Vagina (tissue), 2 donors: ENCODE measurements at regions not wholly inside any gene's neighbourhood (a gene's known extent, or its start where the extent isn't known, plus 50 kb on each side); places are given as distances from the start of the nearest gene placed in this dataset.

Source experiments
- POLR2A ChIP-seq, 2 donors: fragments of 450-650 bp; IDR thresholded peaks; one replicate each; pipeline ENCODE4 v1.6.1; 2017; ENCODE audit warnings: antibody characterized with exemption in 2 of 2, mild to moderate bottlenecking in 2 of 2, moderate library complexity in 2 of 2
- TF ChIP-seq, protein P1 (sequence below), 3 experiments: fragments of 450-650 bp in 2 of 3; fragments of 200-600 bp in 1 of 3; sonication (generic) in 1 of 3; IDR thresholded peaks; one replicate each; pipeline ENCODE4 v1.5.1; 2017 to 2019; ENCODE audit warnings: antibody characterized with exemption in 3 of 3, mild to moderate bottlenecking in 2 of 3, moderate library complexity in 2 of 3

DNA sequence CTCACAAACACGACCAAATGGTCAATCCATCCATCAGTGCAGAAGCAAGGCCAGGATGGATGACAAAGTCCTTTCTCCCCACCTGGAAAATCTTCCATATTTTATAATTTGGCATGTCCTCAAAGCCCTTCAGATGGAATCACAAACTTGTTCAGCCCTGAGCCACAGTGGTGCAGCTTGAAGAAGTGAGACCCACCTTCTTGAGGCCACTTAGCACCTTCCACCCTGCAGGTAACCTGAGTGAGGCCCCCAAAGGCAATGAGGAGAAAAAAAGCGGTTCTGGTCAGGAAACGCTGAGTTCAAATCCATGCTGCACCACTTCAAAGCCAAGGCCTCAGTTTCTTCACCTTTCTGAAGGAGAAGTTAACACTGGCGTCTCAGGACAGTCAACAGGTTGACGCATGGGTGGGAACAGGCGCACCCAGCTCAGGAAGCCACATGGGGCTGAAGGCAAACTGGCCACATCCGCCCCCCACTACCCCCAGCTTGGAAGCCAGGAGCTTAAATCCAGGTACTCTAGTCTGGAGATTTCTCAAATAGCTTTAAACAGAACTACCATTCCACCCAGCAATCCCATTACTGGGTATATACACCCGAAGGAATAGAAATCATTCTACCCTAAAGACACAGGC, 320.4 kb downstream of the BCL11B start:
- no peak for TF ChIP-seq POLR2A (IDR thresholded peaks at IDR 0.05)
- TF ChIP-seq, protein P1, sequence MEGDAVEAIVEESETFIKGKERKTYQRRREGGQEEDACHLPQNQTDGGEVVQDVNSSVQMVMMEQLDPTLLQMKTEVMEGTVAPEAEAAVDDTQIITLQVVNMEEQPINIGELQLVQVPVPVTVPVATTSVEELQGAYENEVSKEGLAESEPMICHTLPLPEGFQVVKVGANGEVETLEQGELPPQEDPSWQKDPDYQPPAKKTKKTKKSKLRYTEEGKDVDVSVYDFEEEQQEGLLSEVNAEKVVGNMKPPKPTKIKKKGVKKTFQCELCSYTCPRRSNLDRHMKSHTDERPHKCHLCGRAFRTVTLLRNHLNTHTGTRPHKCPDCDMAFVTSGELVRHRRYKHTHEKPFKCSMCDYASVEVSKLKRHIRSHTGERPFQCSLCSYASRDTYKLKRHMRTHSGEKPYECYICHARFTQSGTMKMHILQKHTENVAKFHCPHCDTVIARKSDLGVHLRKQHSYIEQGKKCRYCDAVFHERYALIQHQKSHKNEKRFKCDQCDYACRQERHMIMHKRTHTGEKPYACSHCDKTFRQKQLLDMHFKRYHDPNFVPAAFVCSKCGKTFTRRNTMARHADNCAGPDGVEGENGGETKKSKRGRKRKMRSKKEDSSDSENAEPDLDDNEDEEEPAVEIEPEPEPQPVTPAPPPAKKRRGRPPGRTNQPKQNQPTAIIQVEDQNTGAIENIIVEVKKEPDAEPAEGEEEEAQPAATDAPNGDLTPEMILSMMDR (IDR thresholded peaks at IDR 0.05) = no peak
